AG04450 (cell line): ENCODE measurements at regions not wholly inside any gene's neighbourhood (a gene's known extent, or its start where the extent isn't known, plus 50 kb on each side); places are given as distances from the start of the nearest gene placed in this dataset.

ENCODE experiments used
- CTCF ChIA-PET: fragments of 300-600, 350-600 bp; formaldehyde crosslinking; extraction: SDS; loops from one replicate; lab custom pipeline; 2022; ENCODE audit warnings: antibody characterized with exemption, inconsistent platforms; lab: Charles Lee
- POLR2A ChIA-PET: fragments of 350-600 bp; formaldehyde crosslinking; extraction: SDS; loops from one replicate; lab custom pipeline; 2021; ENCODE audit warnings: antibody characterized with exemption, inconsistent platforms; lab: Yijun Ruan, JAX
- DNase-seq: peaks from one replicate; pipeline ENCODE4 v3.0.0-alpha.2; 2011; ENCODE audit warnings: low read depth, low spot score
- H3K27ac ChIP-seq: one replicate; pipeline ENCODE4 v1.5.1; 2012; ENCODE audit warnings: low read depth, low read length, control low read depth
- H3K27me3 ChIP-seq: one replicate; pipeline ENCODE4 v1.6.0; 2012; ENCODE audit warnings: low read length; ENCODE audit not compliant: control insufficient read depth, insufficient read depth
- H3K4me3 ChIP-seq: 2 replicates; pipeline ENCODE4 v1.5.1; 2011; ENCODE audit warnings: mild to moderate bottlenecking, low read depth, low read length, control low read depth
- H3K9me3 ChIP-seq: 2 replicates; pipeline ENCODE4 v1.5.1; 2012; ENCODE audit warnings: low read length; ENCODE audit not compliant: control insufficient read depth, insufficient read depth
- CTCF ChIP-seq: IDR thresholded peaks from 2 replicates; pipeline ENCODE4 v1.5.1; 2011; ENCODE audit warnings: low read depth, low read length, control low read depth, inconsistent platforms

GRCh38 chr6:872570-873125 is 179.7 kb upstream of the EXOC2 start:
- H3K4me3 ChIP-seq: no peak overlapping the region
- TF ChIP-seq CTCF: no peak
- no peaks in the 10 kb centered on the region; the same call in 1 of the 2 replicates for H3K9me3 ChIP-seq
- no peaks in the 10 kb centered on the region for H3K27me3 ChIP-seq
- CTCF ChIA-PET: no interaction called here
- no peak overlapping the region for H3K27ac ChIP-seq
- DNase-seq: no peak
- POLR2A ChIA-PET: no interaction called here

DNA sequence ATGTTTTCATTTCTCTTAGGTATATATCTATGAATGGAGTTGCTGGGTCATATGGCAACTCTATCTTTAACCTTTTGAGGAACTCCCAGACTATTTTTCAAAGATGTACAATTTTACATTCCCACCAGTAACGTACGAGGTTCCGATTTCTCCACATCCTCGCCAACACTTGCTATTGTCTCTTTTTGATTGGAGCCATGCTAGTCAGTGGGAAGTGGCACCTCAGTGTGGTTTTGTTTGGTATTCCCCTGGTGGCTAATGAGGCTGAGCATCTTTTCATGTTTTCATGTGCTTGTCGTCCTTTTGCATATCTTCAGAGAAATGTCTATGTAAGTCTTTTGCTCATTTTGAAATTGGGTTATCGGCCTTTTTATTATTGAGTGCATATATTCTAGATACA is 178.6 kb upstream of the EXOC2 start:
- Histone ChIP-seq H3K27ac (no peak overlapping the region), H3K9me3 (no peaks in the 10 kb centered on the region; the same call in 1 of the 2 replicates), H3K4me3 (no peak overlapping the region), H3K27me3 (no peaks in the 10 kb centered on the region)
- ChIA-PET CTCF (no interaction called here), POLR2A (no interaction called here)
- TF ChIP-seq CTCF: no peak
- no peak for DNase-seq

GRCh38 chr6:870096-870495 is 177.2 kb upstream of the EXOC2 start:
- CTCF ChIA-PET: no interaction called here
- Histone ChIP-seq H3K4me3 (no peak overlapping the region), H3K9me3 (no peaks in the 10 kb centered on the region; the same call in 1 of the 2 replicates), H3K27me3 (no peaks in the 10 kb centered on the region), H3K27ac (no peak overlapping the region)
- POLR2A ChIA-PET: no interaction called here
- TF ChIP-seq CTCF: no peak
- no peak for DNase-seq

DNA sequence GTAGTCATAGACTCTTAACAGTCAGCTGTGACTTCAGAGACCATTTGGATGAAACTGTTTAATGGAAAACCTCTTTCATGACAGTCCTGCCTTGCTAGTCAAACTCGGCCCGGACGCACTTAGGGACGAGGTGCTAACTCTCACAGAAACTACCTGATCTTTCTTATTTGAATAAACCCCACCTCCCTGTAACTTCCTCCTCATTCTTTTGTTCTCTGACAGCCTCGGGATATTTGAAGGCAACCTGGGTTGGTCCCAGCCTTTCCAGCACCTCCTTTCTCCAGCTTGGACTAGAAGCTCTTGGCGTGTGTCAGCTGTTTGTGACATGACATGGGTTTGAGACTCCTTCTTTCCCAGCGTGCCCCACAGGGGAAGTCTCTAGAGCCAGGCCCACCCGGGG is 175.3 kb upstream of the EXOC2 start:
- DNase-seq: no peak
- CTCF ChIA-PET: no interaction called here
- no peak overlapping the region for H3K4me3 ChIP-seq
- H3K27me3 ChIP-seq: no peaks in the 10 kb centered on the region
- no peak overlapping the region for H3K27ac ChIP-seq
- TF ChIP-seq CTCF: no peak
- H3K9me3 ChIP-seq: no peaks in the 10 kb centered on the region; the same call in 1 of the 2 replicates
- POLR2A ChIA-PET: no interaction called here

DNA sequence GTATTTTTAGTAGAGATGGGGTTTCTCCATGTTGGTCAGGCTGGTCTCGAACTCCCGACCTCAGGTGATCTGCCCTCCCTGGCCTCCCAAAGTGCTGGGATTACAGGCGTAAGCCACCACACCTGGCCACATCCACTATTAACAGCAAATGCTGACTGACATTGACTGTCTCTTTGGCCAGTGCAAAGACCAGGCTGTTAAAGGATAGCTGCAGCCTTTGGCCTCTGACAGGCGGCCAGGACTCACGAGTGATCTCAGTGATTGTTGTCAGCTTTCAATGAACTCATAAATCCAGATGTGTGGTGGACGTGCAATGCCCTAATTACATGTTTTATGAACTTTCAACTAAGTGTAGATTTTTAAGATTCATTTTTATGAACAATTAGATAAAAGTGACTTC is 174.4 kb upstream of the EXOC2 start:
- Histone ChIP-seq H3K9me3 (no peaks in the 10 kb centered on the region; the same call in 1 of the 2 replicates), H3K4me3 (no peak overlapping the region), H3K27me3 (no peaks in the 10 kb centered on the region), H3K27ac (no peak overlapping the region)
- no peak for TF ChIP-seq CTCF
- ChIA-PET POLR2A (no interaction called here), CTCF (no interaction called here)
- DNase-seq: no peak
